ENCODE measurements at regions not wholly inside any gene's neighbourhood (a gene's known extent, or its start where the extent isn't known, plus 50 kb on each side); places are given as distances from the start of the nearest gene placed in this dataset.

GRCh38 chr5:14069021-14069420 is 74.1 kb upstream of the TRIO start:
- H3T11ph ChIP-seq (ENCODE audit: low read length), result no peak overlapping the region
- H3K4me2 ChIP-seq (ENCODE audit: insufficient read depth, insufficient read length, low read length), result no peak overlapping the region
- no peak overlapping the region for H3K14ac ChIP-seq (ENCODE audit: insufficient read depth, low read length)
- no peak overlapping the region for H3K27ac ChIP-seq (ENCODE audit: insufficient read length, low read depth, low read length)
- no peaks in the 10 kb centered on the region for H3K79me2 ChIP-seq (ENCODE audit: insufficient read depth, low read length)
- H2AFZ ChIP-seq (ENCODE audit: low read length), result no peak overlapping the region
- H4K5ac ChIP-seq (ENCODE audit: insufficient read length, low read depth, low read length), result no peak overlapping the region
- H3K56ac ChIP-seq (ENCODE audit: insufficient read length, low read depth, low read length), result no peak overlapping the region
- no peaks in the 10 kb centered on the region for H3K79me1 ChIP-seq (ENCODE audit: insufficient read depth, low read depth, low read length, poor library complexity, severe bottlenecking)
- H4K20me1 ChIP-seq (ENCODE audit: control insufficient read depth, insufficient read depth, insufficient read length), result no peaks in the 10 kb centered on the region
- TF ChIP-seq CTCF (conservative IDR thresholded peaks at IDR 0.05), result no peak
- no peak overlapping the region for H2BK120ac ChIP-seq (ENCODE audit: low read depth, low read length, poor library complexity, severe bottlenecking)
- no peak overlapping the region for H3K9ac ChIP-seq (ENCODE audit: extremely low read depth, insufficient read length, low read length)
- H3K4ac ChIP-seq (ENCODE audit: low read depth, low read length), result no peak overlapping the region
- no peak overlapping the region for H3K18ac ChIP-seq (ENCODE audit: insufficient read length, low read depth, low read length)
- H3K4me1 ChIP-seq (ENCODE audit: insufficient read depth, low read length), result no peaks in the 10 kb centered on the region
- no peak overlapping the region for H2BK12ac ChIP-seq (ENCODE audit: insufficient read length, low read depth, low read length)
- no peak overlapping the region for H2BK5ac ChIP-seq (ENCODE audit: insufficient read length, low read length)
- Mint-ChIP-seq H3K27ac (no peak overlapping the region; a peak in 1 of 7 replicates), H3K9me3 (no peaks in the 10 kb centered on the region), H3K4me3 (no peak overlapping the region), H3K4me1 (no peaks in the 10 kb centered on the region), H3K36me3 (ENCODE audit: insufficient read depth in 1 of 3, low read depth in 3 of 3) (no peaks in the 10 kb centered on the region), H3K27me3 (ENCODE audit: low read depth) (peaks cover 7% of the 10 kb centered on the region)
- H3K9me3 ChIP-seq (ENCODE audit: control insufficient read depth, low read depth, low read length), result no peaks in the 10 kb centered on the region
- H2AK5ac ChIP-seq (ENCODE audit: insufficient read length, low read length), result no peak overlapping the region
- no peak overlapping the region for H2BK20ac ChIP-seq (ENCODE audit: low read depth, low read length, poor library complexity, severe bottlenecking)
- no peak for DNase-seq
- no peak overlapping the region for H4K91ac ChIP-seq (ENCODE audit: insufficient read length, low read depth, low read length)
- H3K23me2 ChIP-seq (ENCODE audit: insufficient read length, low read depth, low read length, poor library complexity, severe bottlenecking), result no peaks in the 10 kb centered on the region
- no peak overlapping the region for H4K8ac ChIP-seq (replicated peaks; ENCODE audit: insufficient read length, low read depth, low read length)
- WGBS (ENCODE audit: extremely low coverage, insufficient read length, low lambda C conversion rate), result no CpG with 5 or more reads among the region's 7 CpGs
- no peak overlapping the region for H3K23ac ChIP-seq (ENCODE audit: insufficient read length, low read depth, low read length)
- H2BK15ac ChIP-seq (ENCODE audit: low read depth, low read length), result no peak overlapping the region
- no peaks in the 10 kb centered on the region for H3K27me3 ChIP-seq (ENCODE audit: insufficient read depth, low read length)

All from H9 (cell line).